Suprapubic skin (tissue), 4 donors: ENCODE measurements at regions not wholly inside any gene's neighbourhood (a gene's known extent, or its start where the extent isn't known, plus 50 kb on each side); places are given as distances from the start of the nearest gene placed in this dataset.
"Not testable (repeated sequence)": the region's sequence is repeated elsewhere in the genome, so short reads cannot be mapped to it uniquely, and the experiment has no call there.

ENCODE experiments used
- DNase-seq, 2 donors: peaks; one replicate each; pipeline ENCODE4 v3.0.0-alpha.2; 2019; ENCODE audit warnings: low spot score in 2 of 2
- H3K27ac ChIP-seq: fragments of 200-600 bp; sonication (generic); one replicate; pipeline ENCODE4 v1.5.1; 2019
- H3K27me3 ChIP-seq: fragments of 200-600 bp; sonication (generic); one replicate; pipeline ENCODE4 v1.5.1; 2019
- H3K36me3 ChIP-seq: fragments of 200-600 bp; sonication (generic); one replicate; pipeline ENCODE4 v1.5.1; 2019
- H3K4me1 ChIP-seq: fragments of 200-600 bp; sonication (generic); one replicate; pipeline ENCODE4 v1.5.1; 2019
- H3K4me3 ChIP-seq: fragments of 200-600 bp; sonication (generic); one replicate; pipeline ENCODE4 v1.5.1; 2019; ENCODE audit warnings: mild to moderate bottlenecking
- H3K9me3 ChIP-seq: fragments of 200-600 bp; sonication (generic); one replicate; pipeline ENCODE4 v1.5.1; 2019
- EP300 ChIP-seq: sonication (generic); formaldehyde crosslinking; IDR thresholded peaks from one replicate; pipeline ENCODE4 v1.6.1; 2017; ENCODE audit warnings: antibody characterized with exemption
- POLR2A ChIP-seq, 2 donors: fragments of 450-650 bp; IDR thresholded peaks; one replicate each; pipeline ENCODE4 v1.6.1; 2017; ENCODE audit warnings: antibody characterized with exemption in 2 of 2, mild to moderate bottlenecking in 2 of 2, moderate library complexity in 2 of 2
- POLR2AphosphoS5 ChIP-seq, 3 donors: sonication (generic); formaldehyde crosslinking; IDR thresholded peaks; one replicate each; pipeline ENCODE4 v1.6.1; 2017; ENCODE audit warnings: antibody characterized with exemption in 3 of 3
- WGBS: methylation state at CpG from one replicate; pipeline ENCODE4 v1.1.5; 2018; 5-methylcytosine and 5-hydroxymethylcytosine counted together
- TF ChIP-seq, protein P1 (sequence below), 2 donors: fragments of 200-600 bp in 1 of 2; fragments of 450-650 bp in 1 of 2; sonication (generic) in 1 of 2; IDR thresholded peaks; one replicate each; pipeline ENCODE4 v1.5.1; 2016 to 2019; ENCODE audit warnings: antibody characterized with exemption in 2 of 2, mild to moderate bottlenecking in 1 of 2, moderate library complexity in 1 of 2

DNA sequence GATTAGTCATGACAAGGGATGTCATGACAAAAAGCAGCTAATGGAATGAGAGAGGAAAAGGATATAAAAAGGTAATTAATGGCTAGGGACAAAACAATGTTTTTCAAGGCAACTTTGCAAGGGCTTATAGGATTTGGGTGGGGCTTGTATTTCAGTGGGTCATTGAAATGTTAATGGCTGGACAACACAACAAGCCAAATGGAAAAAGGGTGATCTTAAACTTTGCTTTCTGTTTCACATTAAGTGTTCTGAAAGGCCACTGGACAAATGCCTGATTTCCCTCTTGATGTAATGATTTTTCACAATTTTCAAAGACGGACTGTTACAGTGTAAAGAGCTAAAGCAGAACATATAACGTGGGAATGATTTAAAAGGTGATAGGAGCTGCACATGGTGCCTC, 345.0 kb downstream of the TUSC7 start:
- Histone ChIP-seq H3K4me1 (no peaks in the 10 kb centered on the region), H3K27me3 (no peaks in the 10 kb centered on the region), H3K4me3 (no peak overlapping the region), H3K27ac (no peak overlapping the region), H3K36me3 (no peaks in the 10 kb centered on the region), H3K9me3 (no peaks in the 10 kb centered on the region)
- no peak for TF ChIP-seq POLR2AphosphoS5 (IDR thresholded peaks at IDR 0.05)
- TF ChIP-seq POLR2A (IDR thresholded peaks at IDR 0.05), result no peak
- no peak for TF ChIP-seq EP300
- TF ChIP-seq, protein P1, sequence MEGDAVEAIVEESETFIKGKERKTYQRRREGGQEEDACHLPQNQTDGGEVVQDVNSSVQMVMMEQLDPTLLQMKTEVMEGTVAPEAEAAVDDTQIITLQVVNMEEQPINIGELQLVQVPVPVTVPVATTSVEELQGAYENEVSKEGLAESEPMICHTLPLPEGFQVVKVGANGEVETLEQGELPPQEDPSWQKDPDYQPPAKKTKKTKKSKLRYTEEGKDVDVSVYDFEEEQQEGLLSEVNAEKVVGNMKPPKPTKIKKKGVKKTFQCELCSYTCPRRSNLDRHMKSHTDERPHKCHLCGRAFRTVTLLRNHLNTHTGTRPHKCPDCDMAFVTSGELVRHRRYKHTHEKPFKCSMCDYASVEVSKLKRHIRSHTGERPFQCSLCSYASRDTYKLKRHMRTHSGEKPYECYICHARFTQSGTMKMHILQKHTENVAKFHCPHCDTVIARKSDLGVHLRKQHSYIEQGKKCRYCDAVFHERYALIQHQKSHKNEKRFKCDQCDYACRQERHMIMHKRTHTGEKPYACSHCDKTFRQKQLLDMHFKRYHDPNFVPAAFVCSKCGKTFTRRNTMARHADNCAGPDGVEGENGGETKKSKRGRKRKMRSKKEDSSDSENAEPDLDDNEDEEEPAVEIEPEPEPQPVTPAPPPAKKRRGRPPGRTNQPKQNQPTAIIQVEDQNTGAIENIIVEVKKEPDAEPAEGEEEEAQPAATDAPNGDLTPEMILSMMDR (IDR thresholded peaks at IDR 0.05), result no peak
- 57% methylated on average over 2 of the region's 2 CpGs for WGBS
- no peak for DNase-seq

GRCh38 chr3:117056946-117057345, 347.4 kb downstream of the TUSC7 start:
- 84% methylated on average over 5 of the region's 5 CpGs for WGBS
- not testable (repeated sequence) for DNase-seq, H3K27ac ChIP-seq, H3K9me3 ChIP-seq, H3K36me3 ChIP-seq, H3K27me3 ChIP-seq, H3K4me3 ChIP-seq, H3K4me1 ChIP-seq

GRCh38 chr3:117059067-117059955, 349.7 kb downstream of the TUSC7 start:
- TF ChIP-seq, protein P1 (IDR thresholded peaks at IDR 0.05), result peak in 1 of 2 donors; percentile 23
- no peak for TF ChIP-seq POLR2AphosphoS5 (IDR thresholded peaks at IDR 0.05)
- DNase-seq, result no peak
- no peaks in the 10 kb centered on the region for H3K9me3 ChIP-seq
- no peak overlapping the region for H3K4me3 ChIP-seq
- H3K4me1 ChIP-seq, result no peaks in the 10 kb centered on the region
- H3K27me3 ChIP-seq, result no peaks in the 10 kb centered on the region
- no peaks in the 10 kb centered on the region for H3K36me3 ChIP-seq
- no peak overlapping the region for H3K27ac ChIP-seq
- 30% methylated on average over 6 of the region's 6 CpGs for WGBS

DNA sequence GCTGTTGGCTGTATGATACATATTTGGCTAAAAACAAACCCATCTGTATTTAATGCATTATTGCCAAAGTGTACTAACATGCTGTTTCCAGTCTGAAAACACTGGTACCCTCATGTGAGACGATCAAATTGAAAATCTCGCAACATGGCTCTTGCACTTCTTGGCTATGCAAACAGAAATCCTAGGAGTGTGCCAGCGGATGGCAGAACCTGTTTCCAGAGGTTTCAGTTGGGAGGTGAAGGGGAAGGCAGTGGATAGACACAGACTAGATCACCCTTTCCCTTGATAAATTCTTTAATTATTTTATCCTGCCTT, 350.3 kb downstream of the TUSC7 start:
- H3K9me3 ChIP-seq, result no peaks in the 10 kb centered on the region
- no peak overlapping the region for H3K4me3 ChIP-seq
- 39% methylated on average over 3 of the region's 3 CpGs for WGBS
- no peak overlapping the region for H3K27ac ChIP-seq
- H3K36me3 ChIP-seq, result no peaks in the 10 kb centered on the region
- H3K27me3 ChIP-seq, result no peaks in the 10 kb centered on the region
- DNase-seq, result no peak
- H3K4me1 ChIP-seq, result no peaks in the 10 kb centered on the region
- no peak for TF ChIP-seq POLR2A (IDR thresholded peaks at IDR 0.05)
- no peak for TF ChIP-seq POLR2AphosphoS5 (IDR thresholded peaks at IDR 0.05)
- no peak for TF ChIP-seq EP300
- TF ChIP-seq, protein P1 (IDR thresholded peaks at IDR 0.05), result no peak

- no peaks in the 10 kb centered on the region for H3K27me3 ChIP-seq
- no peak overlapping the region for H3K4me3 ChIP-seq
- H3K4me1 ChIP-seq, result no peaks in the 10 kb centered on the region
- H3K9me3 ChIP-seq, result no peaks in the 10 kb centered on the region
- H3K36me3 ChIP-seq, result no peaks in the 10 kb centered on the region
- DNase-seq, result no peak
- WGBS, result 47% methylated on average over 1 of the region's 1 CpG
- no peak overlapping the region for H3K27ac ChIP-seq
- TF ChIP-seq, protein P1 (IDR thresholded peaks at IDR 0.05), result no peak
- TF ChIP-seq POLR2AphosphoS5 (IDR thresholded peaks at IDR 0.05) (no peak), POLR2A (IDR thresholded peaks at IDR 0.05) (no peak), EP300 (no peak)
These were observed 354.4 kb downstream of the TUSC7 start for GRCh38 chr3:117063930-117064329.

DNA sequence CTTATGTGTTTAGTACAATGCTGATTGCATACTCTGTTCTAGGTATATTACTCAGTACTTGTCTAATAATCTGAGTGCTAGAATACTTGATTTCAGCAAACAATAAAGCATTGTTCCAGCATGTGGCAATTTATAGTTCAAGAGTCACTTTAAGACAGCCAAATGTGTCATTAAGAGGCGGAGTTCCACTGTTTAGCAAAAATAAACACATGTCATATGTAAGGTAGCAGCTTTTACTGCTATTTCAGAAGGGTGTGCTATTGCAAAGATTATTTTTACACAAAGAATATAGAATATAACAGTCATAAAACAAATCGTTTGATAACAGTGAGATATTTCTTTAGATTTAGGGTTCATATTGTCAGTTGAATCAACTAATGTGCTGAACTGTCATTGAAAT, 358.7 kb downstream of the TUSC7 start:
- no peaks in the 10 kb centered on the region for H3K36me3 ChIP-seq
- no peak for DNase-seq
- TF ChIP-seq POLR2A (IDR thresholded peaks at IDR 0.05), result no peak
- TF ChIP-seq, protein P1 (IDR thresholded peaks at IDR 0.05), result no peak
- no peak for TF ChIP-seq EP300
- TF ChIP-seq POLR2AphosphoS5 (IDR thresholded peaks at IDR 0.05), result no peak
- H3K27me3 ChIP-seq, result no peaks in the 10 kb centered on the region
- H3K9me3 ChIP-seq, result no peaks in the 10 kb centered on the region
- no peak overlapping the region for H3K27ac ChIP-seq
- no peak overlapping the region for H3K4me3 ChIP-seq
- H3K4me1 ChIP-seq, result no peaks in the 10 kb centered on the region
- 75% methylated on average over 2 of the region's 2 CpGs for WGBS
